Caco-2 (cell line): ENCODE measurements at regions not wholly inside any gene's neighbourhood (a gene's known extent, or its start where the extent isn't known, plus 50 kb on each side); places are given as distances from the start of the nearest gene placed in this dataset.

ENCODE experiments used
- BruUV-seq: library from RNA; stranded (reverse); fragments of 400-500 nt; replicated peaks from 2 replicates; lab custom pipeline; 2021; lab: Mats Ljungman, UMichigan
- CTCF ChIA-PET: fragments of 300-600 bp; sonication (Branson Sonifier 250); formaldehyde crosslinking; loops from one replicate; lab custom pipeline; 2022; ENCODE audit warnings: antibody characterized with exemption; lab: Charles Lee
- POLR2A ChIA-PET: fragments of 300-600 bp; sonication (Branson Sonifier 250); formaldehyde crosslinking; loops from one replicate; lab custom pipeline; 2022; ENCODE audit warnings: antibody characterized with exemption; lab: Charles Lee
- DNase-seq, 2 experiments: peaks; one replicate each; pipeline versions ENCODE4 v3.0.0 to v3.0.0-alpha.2; 2020 to 2022
- H3K27me3 ChIP-seq: replicated peaks from 2 replicates; pipeline ENCODE4 v1.6.0; 2011; ENCODE audit warnings: low read length; ENCODE audit not compliant: control insufficient read depth, insufficient read depth
- H3K36me3 ChIP-seq: 2 replicates; pipeline ENCODE4 v1.5.1; 2011; ENCODE audit warnings: low read length; ENCODE audit not compliant: control insufficient read depth, insufficient read depth
- H3K4me1 ChIP-seq: fragments of 250-450 bp; sonication (Bioruptor Pico); 2 replicates; pipeline ENCODE4 v1.5.1; 2020; ENCODE audit warnings: mild to moderate bottlenecking
- H3K4me3 ChIP-seq: 2 replicates; pipeline ENCODE4 v1.5.1; 2011; ENCODE audit warnings: low read depth, mild to moderate bottlenecking, control low read depth, low read length
- H3K9me3 ChIP-seq: fragments of 250-450 bp; sonication (Bioruptor Pico); 2 replicates; pipeline ENCODE4 v1.5.1; 2020; ENCODE audit warnings: mild to moderate bottlenecking, moderate library complexity
- H3K27ac Mint-ChIP-seq: one replicate; pipeline ENCODE4 v1.8.0; 2022; ENCODE audit warnings: mixed read lengths; ENCODE audit not compliant: unreplicated experiment
- H3K27me3 Mint-ChIP-seq: one replicate; pipeline ENCODE4 v1.8.0; 2022; ENCODE audit warnings: mixed read lengths; ENCODE audit not compliant: insufficient read depth, unreplicated experiment
- H3K36me3 Mint-ChIP-seq: one replicate; pipeline ENCODE4 v1.8.0; 2022; ENCODE audit warnings: mild to moderate bottlenecking, mixed read lengths; ENCODE audit not compliant: insufficient read depth, unreplicated experiment
- H3K4me1 Mint-ChIP-seq: one replicate; pipeline ENCODE4 v1.8.0; 2022; ENCODE audit warnings: low read depth, mixed read lengths; ENCODE audit not compliant: unreplicated experiment
- H3K4me3 Mint-ChIP-seq: one replicate; pipeline ENCODE4 v1.8.0; 2022; ENCODE audit warnings: mild to moderate bottlenecking, moderate library complexity, mixed read lengths; ENCODE audit not compliant: unreplicated experiment
- H3K9me3 Mint-ChIP-seq: one replicate; pipeline ENCODE4 v1.8.0; 2022; ENCODE audit warnings: mixed read lengths; ENCODE audit not compliant: unreplicated experiment
- intact Hi-C: fragments of 100-400 bp; cut with micrococcal nuclease; formaldehyde crosslinking; loops from one replicate; pipeline ENCODE4 v1.10.0; 2022; ENCODE audit not compliant: unreplicated experiment
- TF ChIP-seq, protein P1 (sequence below), 2 experiments: fragments of 200-600 bp in 1 of 2; IDR thresholded peaks; 1 replicate in 1 of 2; 2 replicates in 1 of 2; pipeline versions ENCODE4 v1.5.1 to v1.8.0; 2011 to 2022; ENCODE audit warnings: antibody characterized with exemption in 1 of 2, control low read depth in 1 of 2, inconsistent platforms in 1 of 2, low read depth in 1 of 2, low read length in 1 of 2, mild to moderate bottlenecking in 1 of 2, moderate library complexity in 1 of 2; ENCODE audit not compliant: insufficient read depth in 1 of 2, severe bottlenecking in 1 of 2, unreplicated experiment in 1 of 2

DNA sequence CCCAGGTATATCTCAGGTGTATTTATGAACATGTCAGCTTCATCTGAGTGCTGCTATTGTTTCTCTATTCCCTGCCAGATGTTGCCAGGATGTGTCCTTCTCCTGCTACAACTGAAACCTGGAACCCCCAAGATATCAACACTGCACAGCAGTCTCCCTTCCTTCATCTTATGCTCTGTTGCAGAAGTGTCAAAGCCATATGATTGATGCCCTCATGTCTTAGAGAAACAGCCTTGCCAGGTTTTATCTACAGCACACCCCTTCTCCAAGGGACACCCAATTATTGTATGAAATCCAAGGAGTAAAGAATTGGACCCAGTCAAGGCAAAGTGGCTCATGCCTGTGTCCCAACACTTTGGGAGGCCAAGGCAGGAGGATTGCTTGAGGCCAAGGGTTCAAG is 60.5 kb upstream of the GHITM start:
- H3K9me3 Mint-ChIP-seq, result no peaks in the 10 kb centered on the region
- ChIA-PET CTCF (no interaction called here), POLR2A (no interaction called here)
- intact Hi-C loops, result no loop called here
- no TSS peak for BruUV-seq
- H3K4me1 Mint-ChIP-seq, result no peaks in the 10 kb centered on the region
- no peak overlapping the region for H3K4me3 ChIP-seq
- no peaks in the 10 kb centered on the region for H3K9me3 ChIP-seq
- H3K4me3 Mint-ChIP-seq, result no peak overlapping the region
- DNase-seq, result no peak
- no peaks in the 10 kb centered on the region for H3K36me3 ChIP-seq
- H3K27ac Mint-ChIP-seq, result no peak overlapping the region
- H3K36me3 Mint-ChIP-seq, result no peaks in the 10 kb centered on the region
- no peaks in the 10 kb centered on the region for H3K27me3 ChIP-seq
- TF ChIP-seq, protein P1, sequence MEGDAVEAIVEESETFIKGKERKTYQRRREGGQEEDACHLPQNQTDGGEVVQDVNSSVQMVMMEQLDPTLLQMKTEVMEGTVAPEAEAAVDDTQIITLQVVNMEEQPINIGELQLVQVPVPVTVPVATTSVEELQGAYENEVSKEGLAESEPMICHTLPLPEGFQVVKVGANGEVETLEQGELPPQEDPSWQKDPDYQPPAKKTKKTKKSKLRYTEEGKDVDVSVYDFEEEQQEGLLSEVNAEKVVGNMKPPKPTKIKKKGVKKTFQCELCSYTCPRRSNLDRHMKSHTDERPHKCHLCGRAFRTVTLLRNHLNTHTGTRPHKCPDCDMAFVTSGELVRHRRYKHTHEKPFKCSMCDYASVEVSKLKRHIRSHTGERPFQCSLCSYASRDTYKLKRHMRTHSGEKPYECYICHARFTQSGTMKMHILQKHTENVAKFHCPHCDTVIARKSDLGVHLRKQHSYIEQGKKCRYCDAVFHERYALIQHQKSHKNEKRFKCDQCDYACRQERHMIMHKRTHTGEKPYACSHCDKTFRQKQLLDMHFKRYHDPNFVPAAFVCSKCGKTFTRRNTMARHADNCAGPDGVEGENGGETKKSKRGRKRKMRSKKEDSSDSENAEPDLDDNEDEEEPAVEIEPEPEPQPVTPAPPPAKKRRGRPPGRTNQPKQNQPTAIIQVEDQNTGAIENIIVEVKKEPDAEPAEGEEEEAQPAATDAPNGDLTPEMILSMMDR (IDR thresholded peaks at IDR 0.05; ENCODE audit: insufficient read depth in 1 of 2, low read depth in 1 of 2, low read length in 1 of 2, severe bottlenecking in 1 of 2, unreplicated experiment in 1 of 2), result no peak
- H3K27me3 Mint-ChIP-seq, result no peaks in the 10 kb centered on the region
- no peaks in the 10 kb centered on the region for H3K4me1 ChIP-seq

DNA sequence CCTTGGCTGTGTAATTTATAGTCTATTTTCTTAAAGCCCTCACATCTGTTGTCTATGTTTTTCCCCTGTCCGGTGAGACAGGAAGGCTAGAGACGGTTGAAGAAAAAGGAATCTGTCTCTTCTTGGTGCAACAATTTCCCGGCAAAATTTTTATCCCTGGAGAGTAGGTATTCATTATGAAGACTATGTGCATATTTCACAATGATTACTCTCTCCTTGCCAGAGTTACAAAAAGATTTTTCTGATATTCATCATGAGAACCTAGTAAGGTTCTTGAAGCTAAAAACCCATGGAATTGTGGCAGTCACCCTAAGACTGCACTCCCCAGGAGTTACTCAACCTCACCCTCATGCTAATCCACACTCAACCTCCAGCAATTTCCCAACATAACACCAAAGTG is 55.0 kb upstream of the GHITM start:
- H3K4me3 Mint-ChIP-seq, result no peak overlapping the region
- CTCF ChIA-PET, result no interaction called here
- TF ChIP-seq, protein P1 (IDR thresholded peaks at IDR 0.05; ENCODE audit: insufficient read depth in 1 of 2, low read depth in 1 of 2, low read length in 1 of 2, severe bottlenecking in 1 of 2, unreplicated experiment in 1 of 2), result no peak
- H3K36me3 ChIP-seq, result no peaks in the 10 kb centered on the region
- H3K27me3 Mint-ChIP-seq, result no peaks in the 10 kb centered on the region
- POLR2A ChIA-PET, result no interaction called here
- intact Hi-C loops, result no loop called here
- no peaks in the 10 kb centered on the region for H3K4me1 ChIP-seq
- no peaks in the 10 kb centered on the region for H3K9me3 Mint-ChIP-seq
- H3K27me3 ChIP-seq, result no peaks in the 10 kb centered on the region
- no TSS peak for BruUV-seq
- no peak overlapping the region for H3K27ac Mint-ChIP-seq
- no peaks in the 10 kb centered on the region for H3K36me3 Mint-ChIP-seq
- no peak for DNase-seq
- H3K9me3 ChIP-seq, result no peaks in the 10 kb centered on the region
- no peak overlapping the region for H3K4me3 ChIP-seq
- H3K4me1 Mint-ChIP-seq, result no peaks in the 10 kb centered on the region

DNA sequence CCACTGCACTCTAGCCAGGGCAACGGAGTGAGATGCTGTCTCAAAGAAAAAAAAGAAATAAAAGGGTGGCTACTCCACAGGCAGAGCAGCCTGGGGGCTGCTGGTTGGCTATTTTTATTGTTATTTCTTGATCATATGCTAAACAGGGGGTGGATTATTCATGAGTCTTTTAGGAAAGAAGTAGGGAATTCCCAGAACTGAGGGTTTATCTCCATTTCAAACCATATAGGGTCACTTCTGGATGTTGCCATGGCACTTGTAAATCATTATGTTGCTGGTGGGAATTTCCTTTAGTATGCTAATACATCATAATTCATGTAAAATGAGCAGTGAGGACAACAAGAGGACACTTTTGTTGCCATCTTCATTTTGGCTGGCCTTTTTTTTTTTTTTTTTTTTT is 52.1 kb upstream of the GHITM start:
- Mint-ChIP-seq H3K36me3 (no peaks in the 10 kb centered on the region), H3K4me3 (no peak overlapping the region), H3K9me3 (no peaks in the 10 kb centered on the region), H3K4me1 (no peaks in the 10 kb centered on the region), H3K27ac (no peak overlapping the region), H3K27me3 (peaks cover 6% of the 10 kb centered on the region)
- H3K36me3 ChIP-seq, result no peaks in the 10 kb centered on the region
- no peak for DNase-seq
- no peak overlapping the region for H3K4me3 ChIP-seq
- H3K27me3 ChIP-seq, result no peaks in the 10 kb centered on the region
- H3K4me1 ChIP-seq, result no peaks in the 10 kb centered on the region
- TF ChIP-seq, protein P1 (IDR thresholded peaks at IDR 0.05; ENCODE audit: insufficient read depth in 1 of 2, low read depth in 1 of 2, low read length in 1 of 2, severe bottlenecking in 1 of 2, unreplicated experiment in 1 of 2), result no peak
- no peaks in the 10 kb centered on the region for H3K9me3 ChIP-seq
- no TSS peak for BruUV-seq
- ChIA-PET POLR2A (no interaction called here), CTCF (no interaction called here)
- intact Hi-C loops, result no loop called here
